ENCODE measurements at regions not wholly inside any gene's neighbourhood (a gene's known extent, or its start where the extent isn't known, plus 50 kb on each side); places are given as distances from the start of the nearest gene placed in this dataset.

- Histone ChIP-seq H3K27ac (ENCODE audit: low read depth, low read length) (no peak overlapping the region), H3K27me3 (ENCODE audit: control insufficient read depth, insufficient read depth, low read length) (no peaks in the 10 kb centered on the region)
Measured at GRCh38 chr5:99664972-99665371, 736.2 kb upstream of the CHD1 start.

GRCh38 chr5:99651298-99651697 is 722.5 kb upstream of the CHD1 start:
- Histone ChIP-seq H3K9ac (ENCODE audit: low read depth, low read length) (no peak overlapping the region), H3K9me3 (ENCODE audit: control insufficient read depth, insufficient read depth, low read length) (no peaks in the 10 kb centered on the region), H3K27me3 (ENCODE audit: control insufficient read depth, insufficient read depth, low read length) (no peaks in the 10 kb centered on the region), H3K36me3 (ENCODE audit: control insufficient read depth, insufficient read depth, low read length) (no peaks in the 10 kb centered on the region), H3K27ac (ENCODE audit: low read depth, low read length) (no peak overlapping the region), H3K4me3 (ENCODE audit: low read depth, low read length) (no peak overlapping the region), H3K4me1 (ENCODE audit: control insufficient read depth, insufficient read depth, low read length) (no peaks in the 10 kb centered on the region)

More at GRCh38 chr5:99664972-99665371, 736.2 kb upstream of the CHD1 start:
- Histone ChIP-seq H3K9me3 (ENCODE audit: control insufficient read depth, insufficient read depth, low read length) (no peaks in the 10 kb centered on the region), H3K4me3 (ENCODE audit: low read depth, low read length) (no peak overlapping the region), H3K36me3 (ENCODE audit: control insufficient read depth, insufficient read depth, low read length) (no peaks in the 10 kb centered on the region), H3K4me1 (ENCODE audit: control insufficient read depth, insufficient read depth, low read length) (no peaks in the 10 kb centered on the region), H3K9ac (ENCODE audit: low read depth, low read length) (no peak overlapping the region)

DNA sequence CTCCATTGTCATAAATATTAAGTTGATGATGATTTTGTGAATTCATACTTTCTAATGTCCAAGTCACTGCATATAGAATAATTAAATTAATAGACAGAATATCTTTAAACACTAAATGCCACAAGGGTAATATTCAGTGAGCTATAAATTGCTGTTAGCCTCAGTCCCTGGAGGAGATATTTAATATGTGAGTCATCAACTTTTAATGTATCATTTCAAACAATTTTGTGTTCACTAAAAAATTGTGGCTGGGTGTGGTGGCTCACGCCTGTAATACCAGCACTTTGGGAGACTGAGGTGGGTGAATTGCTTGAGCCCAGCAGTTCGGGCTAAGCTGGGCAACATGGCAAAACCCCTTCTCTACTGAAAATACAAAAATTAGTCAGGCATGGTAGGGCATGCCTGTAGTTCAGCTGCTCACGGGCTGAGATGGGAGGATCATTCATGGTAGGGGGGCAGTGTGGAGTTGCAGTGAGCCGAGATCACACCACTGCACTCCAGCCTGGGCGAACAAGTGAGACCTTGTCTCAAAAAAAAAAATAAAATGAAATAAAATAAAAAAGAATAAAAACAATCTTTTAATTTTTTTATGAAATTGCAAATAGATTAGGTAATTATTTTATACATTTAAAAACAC is 717.3 kb upstream of the CHD1 start:
- H3K4me3 ChIP-seq (ENCODE audit: low read depth, low read length): no peak overlapping the region
- no peaks in the 10 kb centered on the region for H3K36me3 ChIP-seq (ENCODE audit: control insufficient read depth, insufficient read depth, low read length)
- H3K9ac ChIP-seq (ENCODE audit: low read depth, low read length): no peak overlapping the region
- H3K27ac ChIP-seq (ENCODE audit: low read depth, low read length): no peak overlapping the region
- no peaks in the 10 kb centered on the region for H3K4me1 ChIP-seq (ENCODE audit: control insufficient read depth, insufficient read depth, low read length)
- no peaks in the 10 kb centered on the region for H3K9me3 ChIP-seq (ENCODE audit: control insufficient read depth, insufficient read depth, low read length)
- H3K27me3 ChIP-seq (ENCODE audit: control insufficient read depth, insufficient read depth, low read length): no peaks in the 10 kb centered on the region

GRCh38 chr5:99644822-99645221 is 716.0 kb upstream of the CHD1 start:
- Histone ChIP-seq H3K9me3 (ENCODE audit: control insufficient read depth, insufficient read depth, low read length) (no peaks in the 10 kb centered on the region), H3K4me1 (ENCODE audit: control insufficient read depth, insufficient read depth, low read length) (no peaks in the 10 kb centered on the region), H3K4me3 (ENCODE audit: low read depth, low read length) (no peak overlapping the region), H3K27me3 (ENCODE audit: control insufficient read depth, insufficient read depth, low read length) (no peaks in the 10 kb centered on the region), H3K27ac (ENCODE audit: low read depth, low read length) (no peak overlapping the region), H3K36me3 (ENCODE audit: control insufficient read depth, insufficient read depth, low read length) (no peaks in the 10 kb centered on the region), H3K9ac (ENCODE audit: low read depth, low read length) (no peak overlapping the region)

GRCh38 chr5:99640646-99641045 is 711.8 kb upstream of the CHD1 start:
- H3K9me3 ChIP-seq (ENCODE audit: control insufficient read depth, insufficient read depth, low read length): no peaks in the 10 kb centered on the region
- H3K4me3 ChIP-seq (ENCODE audit: low read depth, low read length): no peak overlapping the region
- H3K27ac ChIP-seq (ENCODE audit: low read depth, low read length): no peak overlapping the region
- no peaks in the 10 kb centered on the region for H3K27me3 ChIP-seq (ENCODE audit: control insufficient read depth, insufficient read depth, low read length)
- no peak overlapping the region for H3K9ac ChIP-seq (ENCODE audit: low read depth, low read length)
- no peaks in the 10 kb centered on the region for H3K36me3 ChIP-seq (ENCODE audit: control insufficient read depth, insufficient read depth, low read length)
- H3K4me1 ChIP-seq (ENCODE audit: control insufficient read depth, insufficient read depth, low read length): no peaks in the 10 kb centered on the region

DNA sequence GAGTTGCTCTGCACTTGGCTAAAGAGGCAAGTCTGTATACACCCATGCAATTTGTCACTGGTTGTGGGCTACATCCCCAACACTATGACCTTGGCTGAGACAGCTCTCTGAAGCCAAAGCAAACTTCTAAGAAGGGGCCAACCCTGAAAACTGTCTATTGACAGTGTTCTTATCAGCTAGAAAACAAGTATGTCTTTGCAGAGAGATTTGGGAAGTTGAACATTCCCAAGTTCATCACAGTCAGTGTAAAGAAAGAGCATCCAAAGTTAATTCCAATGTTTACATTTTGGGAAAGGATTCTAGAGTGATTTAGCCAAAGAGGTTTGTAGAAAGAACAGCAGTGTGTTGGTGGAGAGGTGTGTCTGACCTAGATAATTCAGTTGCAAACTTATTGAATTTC is 711.1 kb upstream of the CHD1 start:
- no peak overlapping the region for H3K27ac ChIP-seq (ENCODE audit: low read depth, low read length)

GRCh38 chr5:99636663-99637062 is 707.9 kb upstream of the CHD1 start:
- no peaks in the 10 kb centered on the region for H3K27me3 ChIP-seq (ENCODE audit: control insufficient read depth, insufficient read depth, low read length)
- no peaks in the 10 kb centered on the region for H3K36me3 ChIP-seq (ENCODE audit: control insufficient read depth, insufficient read depth, low read length)
- H3K9me3 ChIP-seq (ENCODE audit: control insufficient read depth, insufficient read depth, low read length): no peaks in the 10 kb centered on the region
- H3K27ac ChIP-seq (ENCODE audit: low read depth, low read length): no peak overlapping the region
- no peak overlapping the region for H3K4me3 ChIP-seq (ENCODE audit: low read depth, low read length)
- H3K4me1 ChIP-seq (ENCODE audit: control insufficient read depth, insufficient read depth, low read length): no peaks in the 10 kb centered on the region
- H3K9ac ChIP-seq (ENCODE audit: low read depth, low read length): no peak overlapping the region

More for the DNA sequence above, 711.1 kb upstream of the CHD1 start:
- H3K36me3 ChIP-seq (ENCODE audit: control insufficient read depth, insufficient read depth, low read length): no peaks in the 10 kb centered on the region
- H3K4me3 ChIP-seq (ENCODE audit: low read depth, low read length): no peak overlapping the region
- no peak overlapping the region for H3K9ac ChIP-seq (ENCODE audit: low read depth, low read length)
- no peaks in the 10 kb centered on the region for H3K27me3 ChIP-seq (ENCODE audit: control insufficient read depth, insufficient read depth, low read length)
- no peaks in the 10 kb centered on the region for H3K4me1 ChIP-seq (ENCODE audit: control insufficient read depth, insufficient read depth, low read length)
- H3K9me3 ChIP-seq (ENCODE audit: control insufficient read depth, insufficient read depth, low read length): no peaks in the 10 kb centered on the region

- H3K27ac ChIP-seq (ENCODE audit: low read depth, low read length): no peak overlapping the region
- no peaks in the 10 kb centered on the region for H3K9me3 ChIP-seq (ENCODE audit: control insufficient read depth, insufficient read depth, low read length)
- H3K27me3 ChIP-seq (ENCODE audit: control insufficient read depth, insufficient read depth, low read length): no peaks in the 10 kb centered on the region
- no peak overlapping the region for H3K4me3 ChIP-seq (ENCODE audit: low read depth, low read length)
- H3K36me3 ChIP-seq (ENCODE audit: control insufficient read depth, insufficient read depth, low read length): no peaks in the 10 kb centered on the region
- no peaks in the 10 kb centered on the region for H3K4me1 ChIP-seq (ENCODE audit: control insufficient read depth, insufficient read depth, low read length)
- no peak overlapping the region for H3K9ac ChIP-seq (ENCODE audit: low read depth, low read length)
Measured at GRCh38 chr5:99621772-99622681, 693.2 kb upstream of the CHD1 start.

DNA sequence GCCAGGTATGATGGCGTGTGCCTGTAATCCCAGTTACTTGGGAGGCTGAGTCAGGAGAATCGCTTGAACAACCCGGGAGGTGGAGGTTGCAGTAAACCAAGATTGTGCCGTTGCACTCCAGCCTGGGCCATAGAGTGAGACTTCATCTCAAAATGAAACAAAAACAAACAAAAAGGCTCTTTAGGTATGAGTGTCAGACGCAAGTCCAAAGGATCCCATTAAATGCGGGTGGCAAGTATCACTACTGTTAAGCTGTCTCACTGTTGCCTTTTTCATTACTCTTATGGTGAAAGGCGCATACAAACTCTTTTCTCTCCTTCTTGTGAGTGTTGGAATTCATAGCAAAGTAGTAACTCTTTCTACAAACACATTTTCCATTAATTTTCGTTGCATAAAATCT is 688.5 kb upstream of the CHD1 start:
- no peak overlapping the region for H3K27ac ChIP-seq (ENCODE audit: low read depth, low read length)
- no peak overlapping the region for H3K9ac ChIP-seq (ENCODE audit: low read depth, low read length)
- H3K27me3 ChIP-seq (ENCODE audit: control insufficient read depth, insufficient read depth, low read length): no peaks in the 10 kb centered on the region
- no peaks in the 10 kb centered on the region for H3K9me3 ChIP-seq (ENCODE audit: control insufficient read depth, insufficient read depth, low read length)
- H3K36me3 ChIP-seq (ENCODE audit: control insufficient read depth, insufficient read depth, low read length): no peaks in the 10 kb centered on the region
- no peak overlapping the region for H3K4me3 ChIP-seq (ENCODE audit: low read depth, low read length)
- no peaks in the 10 kb centered on the region for H3K4me1 ChIP-seq (ENCODE audit: control insufficient read depth, insufficient read depth, low read length)

GRCh38 chr5:99614888-99615287 is 686.1 kb upstream of the CHD1 start:
- Histone ChIP-seq H3K36me3 (ENCODE audit: control insufficient read depth, insufficient read depth, low read length) (no peaks in the 10 kb centered on the region), H3K4me1 (ENCODE audit: control insufficient read depth, insufficient read depth, low read length) (no peaks in the 10 kb centered on the region), H3K9ac (ENCODE audit: low read depth, low read length) (no peak overlapping the region), H3K27ac (ENCODE audit: low read depth, low read length) (no peak overlapping the region), H3K9me3 (ENCODE audit: control insufficient read depth, insufficient read depth, low read length) (no peaks in the 10 kb centered on the region), H3K27me3 (ENCODE audit: control insufficient read depth, insufficient read depth, low read length) (no peaks in the 10 kb centered on the region), H3K4me3 (ENCODE audit: low read depth, low read length) (no peak overlapping the region)

- H3K9ac ChIP-seq (ENCODE audit: low read depth, low read length): no peak overlapping the region
- H3K27ac ChIP-seq (ENCODE audit: low read depth, low read length): no peak overlapping the region
- no peaks in the 10 kb centered on the region for H3K9me3 ChIP-seq (ENCODE audit: control insufficient read depth, insufficient read depth, low read length)
- H3K27me3 ChIP-seq (ENCODE audit: control insufficient read depth, insufficient read depth, low read length): no peaks in the 10 kb centered on the region
- H3K4me3 ChIP-seq (ENCODE audit: low read depth, low read length): no peak overlapping the region
- no peaks in the 10 kb centered on the region for H3K4me1 ChIP-seq (ENCODE audit: control insufficient read depth, insufficient read depth, low read length)
- no peaks in the 10 kb centered on the region for H3K36me3 ChIP-seq (ENCODE audit: control insufficient read depth, insufficient read depth, low read length)
Measured at GRCh38 chr5:99607124-99607523, 678.3 kb upstream of the CHD1 start.

Measured in HUES48 (cell line).